Testis (tissue), 2 donors: ENCODE measurements at regions not wholly inside any gene's neighbourhood (a gene's known extent, or its start where the extent isn't known, plus 50 kb on each side); places are given as distances from the start of the nearest gene placed in this dataset.

ENCODE experiments used
- CTCF ChIP-seq, 3 experiments: fragments of 450-650 bp in 2 of 3; fragments of 200-600 bp in 1 of 3; sonication (generic) in 1 of 3; IDR thresholded peaks; one replicate each; pipeline ENCODE4 v1.5.1; 2016 to 2019; ENCODE audit warnings: antibody characterized with exemption in 3 of 3, mild to moderate bottlenecking in 2 of 3, moderate library complexity in 1 of 3
- POLR2A ChIP-seq: fragments of 450-650 bp; IDR thresholded peaks from one replicate; pipeline ENCODE4 v1.6.1; 2017; ENCODE audit warnings: antibody characterized with exemption, mild to moderate bottlenecking, moderate library complexity

GRCh38 chr6:91718198-91718597 is 1131.3 kb upstream of the MAP3K7 start:
- TF ChIP-seq CTCF (IDR thresholded peaks at IDR 0.05), result no peak
- TF ChIP-seq POLR2A, result no peak
